ENCODE measurements at regions not wholly inside any gene's neighbourhood (a gene's known extent, or its start where the extent isn't known, plus 50 kb on each side); places are given as distances from the start of the nearest gene placed in this dataset.

DNA sequence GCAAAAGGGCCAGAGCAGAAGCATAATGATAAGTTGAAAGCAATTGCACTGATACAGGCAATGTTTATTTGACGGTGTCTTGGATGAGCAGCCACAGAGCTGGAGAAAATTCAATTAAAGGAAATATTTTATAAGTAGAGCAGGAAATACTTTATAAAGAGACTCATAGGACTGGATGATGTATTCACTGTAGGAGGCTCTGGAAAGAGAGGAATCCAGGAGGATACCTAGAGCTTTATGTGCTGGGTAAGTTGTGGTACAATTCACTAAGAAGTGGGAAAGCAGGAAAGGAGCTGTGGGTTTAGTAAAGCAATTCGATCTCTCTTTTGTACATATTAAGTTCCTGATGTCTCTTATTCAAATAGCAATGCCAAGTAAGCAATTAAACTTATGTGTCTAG lies 86.3 kb downstream of the C6orf118 start:
- TF ChIP-seq CTCF (IDR thresholded peaks at IDR 0.05; ENCODE audit: insufficient read depth, low read length, poor library complexity, severe bottlenecking) = no peak
- no peak for TF ChIP-seq EZH2phosphoT487 (conservative IDR thresholded peaks at IDR 0.05; ENCODE audit: low read length)
